GM20431 (cell line): ENCODE measurements at regions not wholly inside any gene's neighbourhood (a gene's known extent, or its start where the extent isn't known, plus 50 kb on each side); places are given as distances from the start of the nearest gene placed in this dataset.
"Not testable (repeated sequence)": the region's sequence is repeated elsewhere in the genome, so short reads cannot be mapped to it uniquely, and the experiment has no call there.

Experiments used
- in situ Hi-C: fragments of 300-500 bp; cut with MseI, MboI; formaldehyde crosslinking; loops from one replicate; pipeline ENCODE4 v1.15.0; 2020; ENCODE audit warnings: low sequenced_read_pairs; ENCODE audit not compliant: unreplicated experiment

DNA sequence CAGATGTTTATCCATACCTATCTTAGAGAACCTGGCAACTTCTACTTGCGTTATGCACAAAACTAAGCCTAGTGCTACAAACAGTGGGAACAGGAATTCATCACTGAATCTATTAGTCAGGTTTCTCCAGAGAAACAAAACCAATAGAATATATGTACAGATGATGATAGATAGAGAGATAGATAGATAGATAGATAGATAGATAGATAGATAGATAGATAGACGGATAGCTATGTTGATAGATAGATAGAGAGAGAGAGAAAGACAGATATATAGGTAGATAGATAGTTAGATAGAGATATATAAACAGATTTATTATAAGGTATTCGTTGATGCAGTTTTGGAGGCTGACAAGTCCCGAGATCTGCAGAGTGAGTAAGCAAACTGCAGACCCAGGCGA lies 495.6 kb downstream of the TMEM114 start:
- in situ Hi-C loops = no loop called here

GRCh38 chr16:8088820-8089338 lies 501.4 kb downstream of the TMEM114 start:
- in situ Hi-C loops = no loop called here

- in situ Hi-C loops = no loop called here
Measured at GRCh38 chr16:8087597-8088289, 502.6 kb downstream of the TMEM114 start.

DNA sequence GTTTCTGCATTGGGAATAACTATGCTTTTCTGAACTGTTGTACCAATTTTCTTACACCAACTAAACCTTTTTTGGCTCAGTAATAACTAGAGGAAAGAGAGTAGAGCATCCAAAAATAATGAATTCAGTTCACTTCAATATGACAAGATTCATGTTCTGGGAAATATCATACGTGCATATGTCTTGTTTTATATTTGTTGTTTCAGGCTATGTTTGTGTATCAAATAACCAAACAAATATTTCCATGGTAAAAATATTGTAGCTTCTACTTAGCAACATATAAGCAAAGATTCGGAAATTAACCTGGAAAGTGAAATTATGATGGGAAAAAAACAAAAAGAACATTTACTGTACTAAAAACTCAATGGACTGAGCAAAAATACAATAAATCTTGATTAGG lies 503.2 kb downstream of the TMEM114 start:
- in situ Hi-C loops = no loop called here

DNA sequence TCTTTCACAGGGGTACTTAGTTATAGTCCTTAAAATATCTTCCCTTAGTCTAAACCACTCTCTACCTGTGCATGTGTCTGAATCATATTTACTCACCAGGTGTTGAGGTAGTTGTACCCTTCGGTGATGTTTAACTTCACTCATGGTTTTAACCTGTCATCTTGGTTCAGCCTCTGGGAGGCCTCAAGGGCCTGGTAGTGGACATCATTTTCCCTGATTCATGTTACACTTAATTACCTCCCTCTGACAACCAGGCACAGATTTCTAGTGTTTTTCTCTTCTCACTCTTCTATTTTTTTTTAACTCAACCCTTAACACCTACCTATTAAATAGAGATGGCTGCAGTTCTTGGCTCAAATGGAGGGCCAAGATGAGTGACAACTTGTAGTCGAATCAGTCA lies 505.4 kb downstream of the TMEM114 start:
- in situ Hi-C loops = no loop called here

GRCh38 chr16:8084302-8084701 lies 506.0 kb downstream of the TMEM114 start:
- in situ Hi-C loops = no loop called here

DNA sequence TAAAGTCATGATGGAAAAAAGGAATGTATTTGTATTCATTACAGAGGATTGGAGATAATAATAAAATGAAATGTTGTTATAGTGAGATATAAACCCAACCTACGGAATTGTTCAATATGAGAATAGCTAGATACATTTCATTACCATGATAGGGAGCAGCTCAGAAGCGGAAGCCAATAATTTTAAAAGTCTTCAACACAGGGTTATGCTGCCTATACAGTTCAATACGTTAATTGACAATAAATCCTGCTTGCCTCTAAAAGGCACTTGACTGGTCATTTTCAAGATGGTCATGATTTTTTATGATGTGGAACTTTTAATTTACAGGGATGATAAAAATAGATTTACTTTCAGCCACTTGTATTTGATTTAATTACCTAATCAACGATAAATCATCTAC lies 506.8 kb downstream of the TMEM114 start:
- in situ Hi-C loops = no loop called here

DNA sequence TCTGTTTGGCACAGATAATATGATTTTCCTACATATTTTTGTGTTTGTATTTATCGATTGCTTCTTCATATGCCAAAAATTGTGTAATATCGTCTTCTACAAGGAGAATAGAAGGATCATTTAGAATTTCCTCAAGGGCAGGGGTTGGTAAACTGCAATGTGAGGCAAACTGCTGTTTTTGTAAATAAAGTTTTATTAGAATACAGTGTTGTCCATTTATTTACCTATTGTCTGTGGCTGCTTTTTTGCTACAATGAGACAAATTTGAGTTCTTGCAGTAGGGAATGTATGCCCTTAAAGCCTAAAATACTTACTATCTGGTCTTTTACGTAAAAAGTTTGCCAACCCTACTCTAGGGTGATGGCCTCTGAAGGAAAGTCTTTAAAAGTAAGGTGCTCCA lies 509.5 kb downstream of the TMEM114 start:
- in situ Hi-C loops = no loop called here

- in situ Hi-C loops = no loop called here
Measured at GRCh38 chr16:8075271-8075670, 515.0 kb downstream of the TMEM114 start.

DNA sequence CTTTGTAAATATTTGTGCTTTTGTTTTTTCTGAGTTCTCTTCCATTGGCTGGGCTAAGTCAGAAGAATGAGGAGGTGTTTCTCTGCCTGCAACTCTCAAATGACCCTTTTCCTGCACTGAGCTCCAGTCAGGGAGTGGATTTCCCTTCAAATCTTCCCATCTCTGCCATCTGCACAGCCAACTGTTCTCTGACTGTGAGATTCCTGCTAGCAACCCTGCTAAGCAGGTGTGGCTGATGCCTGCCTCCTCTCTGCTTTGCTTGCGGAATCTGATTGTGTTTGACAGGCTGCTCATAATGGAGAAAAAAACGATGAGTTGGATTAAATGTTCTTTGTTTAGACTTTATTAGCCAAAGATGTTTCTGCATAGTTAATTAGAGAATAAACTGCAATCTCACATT lies 519.8 kb downstream of the TMEM114 start:
- in situ Hi-C loops = no loop called here

- in situ Hi-C loops = not testable (repeated sequence)
Measured at GRCh38 chr16:8068225-8068624, 522.1 kb downstream of the TMEM114 start.

- in situ Hi-C loops = no loop called here
Measured at GRCh38 chr16:8063159-8063558, 527.2 kb downstream of the TMEM114 start.

GRCh38 chr16:8062677-8063076 lies 527.6 kb downstream of the TMEM114 start:
- in situ Hi-C loops = no loop called here

DNA sequence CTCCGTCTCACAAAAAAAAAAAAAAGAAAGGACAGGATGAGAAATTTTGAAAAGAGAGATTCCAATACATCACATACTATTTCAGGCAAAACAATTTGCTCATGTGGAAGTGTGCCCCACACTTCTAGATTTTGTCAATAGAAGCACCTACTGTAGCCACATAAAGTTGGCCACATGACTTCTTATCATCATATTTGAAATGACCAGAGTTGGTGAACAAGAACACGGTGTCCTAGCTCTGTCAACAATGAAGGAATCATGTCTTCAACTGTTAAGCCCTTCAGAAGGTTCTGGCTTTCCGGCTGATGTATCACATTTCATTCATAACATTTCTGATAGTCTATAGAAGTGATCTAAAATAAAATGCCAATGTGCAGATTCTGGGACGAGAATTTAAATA lies 534.5 kb downstream of the TMEM114 start:
- in situ Hi-C loops = no loop called here

DNA sequence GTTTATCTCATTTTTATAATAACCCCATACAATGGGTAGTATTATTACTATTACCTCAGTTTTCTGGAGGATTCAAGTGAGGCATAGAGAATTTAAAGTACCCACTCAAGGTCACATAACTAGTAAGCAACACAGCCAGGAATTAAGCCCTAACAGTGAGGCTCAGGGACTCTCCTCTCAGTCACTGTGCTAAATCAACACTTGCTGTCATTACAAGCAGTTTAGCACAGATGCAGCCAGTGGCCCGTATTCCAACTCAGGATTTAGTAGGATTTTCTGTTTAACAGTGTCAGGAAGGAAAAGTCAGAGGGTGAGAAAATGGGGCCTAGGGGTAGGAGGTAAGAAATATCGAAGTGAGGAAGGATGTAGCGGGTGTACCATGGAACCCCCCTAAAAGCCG lies 536.9 kb downstream of the TMEM114 start:
- in situ Hi-C loops = no loop called here

GRCh38 chr16:8048433-8048832 lies 541.9 kb downstream of the TMEM114 start:
- in situ Hi-C loops = no loop called here

- in situ Hi-C loops = no loop called here
Measured at GRCh38 chr16:8047736-8048135, 542.6 kb downstream of the TMEM114 start.

GRCh38 chr16:8044796-8045195 lies 545.5 kb downstream of the TMEM114 start:
- in situ Hi-C loops = no loop called here

DNA sequence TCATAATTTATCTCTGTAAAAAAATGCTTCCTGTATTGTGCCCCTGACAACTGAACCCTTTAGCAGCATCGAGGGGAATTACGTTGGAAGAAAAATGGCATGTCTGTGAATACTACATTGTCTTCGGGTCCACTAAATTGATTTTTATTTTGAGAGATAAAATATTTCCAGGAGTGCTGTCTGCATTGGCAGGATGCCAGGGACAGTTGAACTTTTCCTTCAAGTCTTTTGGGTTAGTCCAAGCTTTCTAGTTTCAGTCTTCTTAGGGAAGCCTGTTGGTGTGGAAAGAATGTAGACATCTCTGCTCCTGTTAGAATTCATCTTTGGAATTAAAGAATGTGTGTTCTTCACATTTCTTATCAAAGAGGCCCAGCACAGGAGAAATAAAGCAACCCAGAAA lies 557.9 kb downstream of the TMEM114 start:
- in situ Hi-C loops = no loop called here

- in situ Hi-C loops = not testable (repeated sequence)
Measured at GRCh38 chr16:8030004-8030403, 560.3 kb downstream of the TMEM114 start.

DNA sequence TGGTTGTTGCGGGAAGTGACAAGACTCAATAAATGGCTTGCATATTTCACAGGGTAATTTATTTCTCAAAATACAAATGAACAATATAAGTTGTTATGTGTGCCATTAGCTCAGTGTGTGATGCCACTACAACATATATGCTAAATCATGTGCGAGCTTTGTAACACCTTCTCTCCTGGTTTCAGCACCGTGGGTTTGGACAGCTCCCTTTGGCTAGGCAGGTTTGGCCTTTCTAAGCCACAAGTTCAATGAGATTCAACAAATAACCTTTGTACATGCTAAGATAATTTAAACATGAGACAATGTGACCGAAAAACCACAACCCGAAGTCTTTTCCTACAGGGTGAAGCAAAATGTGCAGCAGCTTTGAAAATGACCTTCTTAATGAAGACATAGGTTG lies 563.9 kb downstream of the TMEM114 start:
- in situ Hi-C loops = no loop called here

- in situ Hi-C loops = no loop called here
Measured at GRCh38 chr16:8023326-8023725, 567.0 kb downstream of the TMEM114 start.
